ENCODE measurements at regions not wholly inside any gene's neighbourhood (a gene's known extent, or its start where the extent isn't known, plus 50 kb on each side); places are given as distances from the start of the nearest gene placed in this dataset.

GRCh38 chr1:38134294-38134755, 87.7 kb upstream of the POU3F1 start:
- no peaks in the 10 kb centered on the region for H3K36me3 ChIP-seq (replicated peaks in 1 of 2)
- H3K27ac ChIP-seq, result peak overlapping the region in 1 of 5 donors; percentile 10
- H3K4me1 ChIP-seq (replicated peaks in 1 of 2), result peaks cover 0 to 8% of the 10 kb centered on the region in 2 donors
- no peaks in the 10 kb centered on the region for H3K9me3 ChIP-seq (replicated peaks in 1 of 3)
- H3K4me3 ChIP-seq, result no peak overlapping the region
- TF ChIP-seq, protein P1, sequence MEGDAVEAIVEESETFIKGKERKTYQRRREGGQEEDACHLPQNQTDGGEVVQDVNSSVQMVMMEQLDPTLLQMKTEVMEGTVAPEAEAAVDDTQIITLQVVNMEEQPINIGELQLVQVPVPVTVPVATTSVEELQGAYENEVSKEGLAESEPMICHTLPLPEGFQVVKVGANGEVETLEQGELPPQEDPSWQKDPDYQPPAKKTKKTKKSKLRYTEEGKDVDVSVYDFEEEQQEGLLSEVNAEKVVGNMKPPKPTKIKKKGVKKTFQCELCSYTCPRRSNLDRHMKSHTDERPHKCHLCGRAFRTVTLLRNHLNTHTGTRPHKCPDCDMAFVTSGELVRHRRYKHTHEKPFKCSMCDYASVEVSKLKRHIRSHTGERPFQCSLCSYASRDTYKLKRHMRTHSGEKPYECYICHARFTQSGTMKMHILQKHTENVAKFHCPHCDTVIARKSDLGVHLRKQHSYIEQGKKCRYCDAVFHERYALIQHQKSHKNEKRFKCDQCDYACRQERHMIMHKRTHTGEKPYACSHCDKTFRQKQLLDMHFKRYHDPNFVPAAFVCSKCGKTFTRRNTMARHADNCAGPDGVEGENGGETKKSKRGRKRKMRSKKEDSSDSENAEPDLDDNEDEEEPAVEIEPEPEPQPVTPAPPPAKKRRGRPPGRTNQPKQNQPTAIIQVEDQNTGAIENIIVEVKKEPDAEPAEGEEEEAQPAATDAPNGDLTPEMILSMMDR (IDR thresholded peaks at IDR 0.05), result no peak
- TF ChIP-seq POLR2A (IDR thresholded peaks at IDR 0.05), result no peak
- peaks cover 23% of the 10 kb centered on the region for H3K27me3 ChIP-seq
- WGBS, 4 donors, result 9 to 13% (median 10%) methylated on average over 6 to 22 of the region's 22 CpGs
- intact Hi-C loops (cut with DNase I), result no loop called here
- no peak for DNase-seq

DNA sequence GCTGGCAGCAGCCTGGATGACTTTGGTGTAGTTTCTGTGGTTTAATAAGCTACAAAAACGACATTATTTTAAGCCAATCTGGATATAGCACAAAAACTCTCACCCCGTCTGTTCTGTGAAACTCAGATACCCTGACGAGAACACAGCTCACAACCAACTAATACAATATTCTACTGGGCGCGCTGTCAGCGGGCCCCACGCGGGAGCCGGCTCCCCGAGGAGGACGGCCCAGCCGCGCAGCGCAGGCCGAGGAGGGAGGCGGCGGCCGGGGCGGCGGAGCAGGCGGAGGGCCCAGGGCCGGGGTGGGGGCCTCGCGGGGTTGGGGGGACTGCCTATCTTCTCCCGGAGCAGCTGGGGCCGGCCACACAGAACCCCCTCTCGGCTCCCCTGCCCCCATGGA, 87.2 kb upstream of the POU3F1 start:
- intact Hi-C loops (cut with DNase I), result no loop called here
- Histone ChIP-seq H3K27me3 (peaks cover 23% of the 10 kb centered on the region), H3K4me3 (no peak overlapping the region), H3K9me3 (replicated peaks in 1 of 3) (no peaks in the 10 kb centered on the region), H3K36me3 (replicated peaks in 1 of 2) (no peaks in the 10 kb centered on the region), H3K27ac (peak overlapping the region in 1 of 5 donors; percentile 10), H3K4me1 (replicated peaks in 1 of 2) (peaks cover 0 to 4% of the 10 kb centered on the region in 2 donors)
- no peak for TF ChIP-seq POLR2A (IDR thresholded peaks at IDR 0.05)
- TF ChIP-seq, protein P1 (IDR thresholded peaks at IDR 0.05), result no peak
- WGBS, 4 donors, result 10 to 50% (median 23%) methylated on average over 3 to 27 of the region's 27 CpGs
- DNase-seq, result no peak

GRCh38 chr1:38133304-38133703, 86.7 kb upstream of the POU3F1 start:
- H3K27ac ChIP-seq, result no peak overlapping the region
- TF ChIP-seq, protein P1 (IDR thresholded peaks at IDR 0.05), result no peak
- no peak for TF ChIP-seq POLR2A (IDR thresholded peaks at IDR 0.05)
- H3K4me3 ChIP-seq, result no peak overlapping the region
- no peaks in the 10 kb centered on the region for H3K9me3 ChIP-seq (replicated peaks in 1 of 3)
- no peaks in the 10 kb centered on the region for H3K36me3 ChIP-seq (replicated peaks in 1 of 2)
- peaks cover 23% of the 10 kb centered on the region for H3K27me3 ChIP-seq
- DNase-seq, result no peak
- intact Hi-C loops (cut with DNase I), result no loop called here
- H3K4me1 ChIP-seq (replicated peaks in 1 of 2), result no peaks in the 10 kb centered on the region
- WGBS, 4 donors, result 48 to 68% (median 66%) methylated on average over 2 to 7 of the region's 7 CpGs

DNA sequence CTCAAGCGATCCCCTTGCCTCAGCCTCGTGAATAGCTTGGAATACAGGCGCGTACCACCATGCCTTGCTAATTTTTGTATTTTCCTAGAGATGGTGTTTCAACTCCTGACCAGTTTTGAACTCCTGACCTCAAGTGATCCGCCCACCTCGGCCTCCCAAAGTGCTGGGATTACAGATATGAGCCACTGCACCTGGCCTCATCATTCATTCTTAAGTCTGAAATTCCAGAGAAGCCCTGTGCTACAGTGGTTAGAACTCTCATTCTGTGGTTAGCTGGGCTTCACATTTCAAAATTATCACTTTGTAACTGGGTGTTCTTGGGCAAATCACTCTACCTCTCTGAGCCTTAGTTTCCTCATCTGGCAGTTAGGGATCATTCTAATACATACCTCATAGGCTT, 86.1 kb upstream of the POU3F1 start:
- TF ChIP-seq POLR2A (IDR thresholded peaks at IDR 0.05), result no peak
- TF ChIP-seq, protein P1 (IDR thresholded peaks at IDR 0.05), result no peak
- Histone ChIP-seq H3K27me3 (peaks cover 22% of the 10 kb centered on the region), H3K4me1 (replicated peaks in 1 of 2) (no peaks in the 10 kb centered on the region), H3K4me3 (no peak overlapping the region), H3K27ac (no peak overlapping the region), H3K36me3 (replicated peaks in 1 of 2) (no peaks in the 10 kb centered on the region), H3K9me3 (replicated peaks in 1 of 3) (no peaks in the 10 kb centered on the region)
- intact Hi-C loops (cut with DNase I), result no loop called here
- no peak for DNase-seq
- 81 to 90% (median 84%) methylated on average over 6 of the region's 6 CpGs for WGBS, 4 donors

Data from adrenal gland (tissue), 9 donors.